Spleen (tissue), 7 donors: ENCODE measurements at regions not wholly inside any gene's neighbourhood (a gene's known extent, or its start where the extent isn't known, plus 50 kb on each side); places are given as distances from the start of the nearest gene placed in this dataset.

Source experiments
- CTCF ChIP-seq, 11 experiments: fragments of 200-600 bp in 7 of 11; fragments of 450-650 bp in 4 of 11; sonication (generic) in 4 of 11; IDR thresholded peaks in 8 of 11; conservative IDR thresholded peaks in 3 of 11; 1 replicate in 7 of 11; 2 replicates in 4 of 11; pipeline versions ENCODE4 v1.4.0 to v1.8.0; 2016 to 2021; ENCODE audit warnings: antibody characterized with exemption in 11 of 11, inconsistent platforms in 4 of 11, mild to moderate bottlenecking in 1 of 11
- POLR2A ChIP-seq, 3 donors: fragments of 450-650 bp; IDR thresholded peaks; one replicate each; pipeline ENCODE4 v1.5.1; 2017; ENCODE audit warnings: antibody characterized with exemption in 3 of 3, mild to moderate bottlenecking in 1 of 3
- donor health status: DM: no; HTN: no; CAD: no; lungs with moderate emphysema.
- donor health status: DM: no; HTN: no; CAD: no.
- donor health status: DM: no; HTN: no; CAD: no.

- TF ChIP-seq POLR2A (IDR thresholded peaks at IDR 0.05) (no peak), CTCF (IDR thresholded peaks at IDR 0.05 in 8 of 11, conservative IDR thresholded peaks at IDR 0.05 in 3 of 11) (no peak)
These were observed 56.1 kb upstream of the ADGRE5 start for GRCh38 chr19:14325134-14325533.
